ENCODE measurements at regions not wholly inside any gene's neighbourhood (a gene's known extent, or its start where the extent isn't known, plus 50 kb on each side); places are given as distances from the start of the nearest gene placed in this dataset.

DNA sequence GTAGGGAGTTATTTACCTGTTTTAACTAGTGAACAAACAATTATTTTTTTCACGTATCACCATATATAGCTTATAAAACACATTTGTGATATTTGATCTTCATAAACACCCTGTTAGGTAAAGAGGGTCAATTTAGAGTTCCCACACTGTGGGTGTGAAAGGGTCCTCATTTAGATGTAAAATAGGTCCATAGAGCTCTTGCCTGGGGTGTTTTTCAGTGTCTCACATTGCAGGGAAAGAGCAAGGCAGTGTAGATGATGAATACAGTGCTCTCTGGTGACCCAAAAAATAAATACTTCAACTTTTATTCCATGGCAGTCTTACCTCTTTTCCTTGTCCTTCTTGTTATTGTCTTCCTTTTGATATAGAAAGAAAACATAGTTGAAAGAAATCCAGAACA, 403.2 kb upstream of the SGCD start:
- H3K27me3 ChIP-seq (ENCODE audit: control insufficient read depth in 2 of 2, insufficient read depth in 2 of 2, low read length in 2 of 2): no peaks in the 10 kb centered on the region
- no peak overlapping the region for H3K9ac ChIP-seq (replicated peaks; ENCODE audit: extremely low read depth, insufficient read depth, low read length)
- intact Hi-C loops (cut with micrococcal nuclease) (no loop called here), dilution Hi-C loops (cut with MboI; ENCODE audit: extremely low pct_ligation_motif_present, low sequenced_read_pairs) (no loop called here)
- no peaks in the 10 kb centered on the region for H3K36me3 ChIP-seq (ENCODE audit: control insufficient read depth in 2 of 2, extremely low read depth in 1 of 2, insufficient read depth in 2 of 2, low read length in 2 of 2)
- H3K27ac ChIP-seq (ENCODE audit: insufficient read depth, low read depth, low read length): no peak overlapping the region
- H3K4me1 ChIP-seq (ENCODE audit: control insufficient read depth, extremely low read depth, insufficient read depth, low read length): no peaks in the 10 kb centered on the region
- ChIA-PET POLR2A (no interaction called here), CTCF (no interaction called here)
- no peaks in the 10 kb centered on the region for H3K79me2 ChIP-seq (ENCODE audit: control insufficient read depth, insufficient read depth, low read length)
- H3K9me3 ChIP-seq (replicated peaks; ENCODE audit: control insufficient read depth, insufficient read depth, low read length): peaks cover 2% of the 10 kb centered on the region
- BruUV-seq (replicated peaks): no TSS peak
- FAIRE-seq: no peak
- no peak overlapping the region for H3K4me3 ChIP-seq (replicated peaks in 1 of 3; ENCODE audit: insufficient read depth in 1 of 3, low read depth in 1 of 3, low read length in 3 of 3)
- no peaks in the 10 kb centered on the region for H4K20me1 ChIP-seq (replicated peaks; ENCODE audit: control insufficient read depth, extremely low read depth, insufficient read depth, low read length)
- no peak overlapping the region for H2AFZ ChIP-seq (ENCODE audit: low read depth, low read length)
- no peak overlapping the region for H3K4me2 ChIP-seq (ENCODE audit: insufficient read depth, low read length)
- TF ChIP-seq, protein P1, sequence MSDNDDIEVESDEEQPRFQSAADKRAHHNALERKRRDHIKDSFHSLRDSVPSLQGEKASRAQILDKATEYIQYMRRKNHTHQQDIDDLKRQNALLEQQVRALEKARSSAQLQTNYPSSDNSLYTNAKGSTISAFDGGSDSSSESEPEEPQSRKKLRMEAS (IDR thresholded peaks at IDR 0.05; ENCODE audit: insufficient read depth, insufficient read length): no peak
- no peak for TF ChIP-seq JUN (IDR thresholded peaks at IDR 0.05; ENCODE audit: borderline replicate concordance, insufficient read depth, insufficient read length, low read depth)
- no peak for TF ChIP-seq EZH2 (IDR thresholded peaks at IDR 0.05; ENCODE audit: borderline replicate concordance, low read depth, low read length, severe bottlenecking)
- TF ChIP-seq, protein P2, sequence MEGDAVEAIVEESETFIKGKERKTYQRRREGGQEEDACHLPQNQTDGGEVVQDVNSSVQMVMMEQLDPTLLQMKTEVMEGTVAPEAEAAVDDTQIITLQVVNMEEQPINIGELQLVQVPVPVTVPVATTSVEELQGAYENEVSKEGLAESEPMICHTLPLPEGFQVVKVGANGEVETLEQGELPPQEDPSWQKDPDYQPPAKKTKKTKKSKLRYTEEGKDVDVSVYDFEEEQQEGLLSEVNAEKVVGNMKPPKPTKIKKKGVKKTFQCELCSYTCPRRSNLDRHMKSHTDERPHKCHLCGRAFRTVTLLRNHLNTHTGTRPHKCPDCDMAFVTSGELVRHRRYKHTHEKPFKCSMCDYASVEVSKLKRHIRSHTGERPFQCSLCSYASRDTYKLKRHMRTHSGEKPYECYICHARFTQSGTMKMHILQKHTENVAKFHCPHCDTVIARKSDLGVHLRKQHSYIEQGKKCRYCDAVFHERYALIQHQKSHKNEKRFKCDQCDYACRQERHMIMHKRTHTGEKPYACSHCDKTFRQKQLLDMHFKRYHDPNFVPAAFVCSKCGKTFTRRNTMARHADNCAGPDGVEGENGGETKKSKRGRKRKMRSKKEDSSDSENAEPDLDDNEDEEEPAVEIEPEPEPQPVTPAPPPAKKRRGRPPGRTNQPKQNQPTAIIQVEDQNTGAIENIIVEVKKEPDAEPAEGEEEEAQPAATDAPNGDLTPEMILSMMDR (IDR thresholded peaks at IDR 0.05; ENCODE audit: extremely low read depth in 1 of 2, insufficient read depth in 1 of 2, low read depth in 1 of 2, low read length in 2 of 2): no peak
- TF ChIP-seq GATA2 (IDR thresholded peaks at IDR 0.05; ENCODE audit: insufficient read depth, insufficient read length, low read depth, low read length): no peak
- TF ChIP-seq POLR2AphosphoS5 (IDR thresholded peaks at IDR 0.05; ENCODE audit: insufficient read depth, low read depth, low read length): no peak
- TF ChIP-seq POLR2A (IDR thresholded peaks at IDR 0.05; ENCODE audit: low read depth, low read length): no peak
- TF ChIP-seq MYC (IDR thresholded peaks at IDR 0.05; ENCODE audit: low read depth, low read length): no peak
- no peak for TF ChIP-seq FOS (IDR thresholded peaks at IDR 0.05; ENCODE audit: borderline replicate concordance, insufficient read depth, low read length)
- no peak for DNase-seq (ENCODE audit: low read depth, low spot score)
- no peaks in the 10 kb centered on the region for H3K9me1 ChIP-seq (replicated peaks; ENCODE audit: control insufficient read depth, extremely low read depth, insufficient read depth, low read length)

Measured in endothelial cell of umbilical vein (primary cell).